GM19240 (cell line): ENCODE measurements at regions not wholly inside any gene's neighbourhood (a gene's known extent, or its start where the extent isn't known, plus 50 kb on each side); places are given as distances from the start of the nearest gene placed in this dataset.

Source experiments
- DNase-seq: peaks from one replicate; pipeline ENCODE4 v3.0.0; 2011; ENCODE audit warnings: low spot score; ENCODE audit not compliant: insufficient read length

DNA sequence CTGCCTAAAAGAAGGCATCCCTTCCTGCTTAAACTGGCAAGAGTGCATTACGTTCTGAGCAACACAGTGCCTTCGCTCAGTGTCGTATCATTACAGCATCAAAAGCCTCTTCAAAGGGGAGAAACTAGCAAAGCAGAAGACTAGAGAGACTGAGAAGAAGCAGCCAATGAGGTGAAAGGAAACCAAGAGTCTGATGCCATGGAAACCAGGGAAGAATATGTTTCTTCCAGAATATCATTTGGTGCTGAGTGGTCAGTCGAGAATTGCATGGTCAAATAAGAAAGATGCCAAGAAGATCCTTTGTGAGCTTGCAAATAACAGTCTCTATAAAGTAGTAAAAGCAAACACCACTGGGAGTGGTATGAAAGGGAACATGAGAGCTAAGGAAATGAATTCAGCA lies 312.1 kb upstream of the CHST9 start:
- no peak for DNase-seq

DNA sequence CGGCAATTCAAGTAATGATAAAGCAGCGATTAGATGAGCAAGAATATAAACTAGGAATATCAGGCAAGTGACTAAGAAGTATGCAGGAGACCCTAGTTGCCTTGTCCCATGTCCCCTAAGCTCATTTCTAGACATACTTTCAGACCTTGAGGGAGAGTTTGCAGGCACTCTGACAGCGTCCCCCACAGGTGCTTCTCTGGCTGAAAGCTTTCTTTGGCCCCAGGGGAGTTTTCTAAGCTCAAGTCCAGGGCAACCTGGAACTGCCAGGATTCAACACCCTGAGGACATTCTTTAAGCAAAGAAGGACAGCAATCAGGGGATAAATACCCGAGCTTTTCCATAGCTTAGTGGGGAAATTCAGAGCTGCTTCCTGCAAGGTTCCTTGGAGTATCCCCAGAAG lies 308.1 kb upstream of the CHST9 start:
- DNase-seq: no peak

DNA sequence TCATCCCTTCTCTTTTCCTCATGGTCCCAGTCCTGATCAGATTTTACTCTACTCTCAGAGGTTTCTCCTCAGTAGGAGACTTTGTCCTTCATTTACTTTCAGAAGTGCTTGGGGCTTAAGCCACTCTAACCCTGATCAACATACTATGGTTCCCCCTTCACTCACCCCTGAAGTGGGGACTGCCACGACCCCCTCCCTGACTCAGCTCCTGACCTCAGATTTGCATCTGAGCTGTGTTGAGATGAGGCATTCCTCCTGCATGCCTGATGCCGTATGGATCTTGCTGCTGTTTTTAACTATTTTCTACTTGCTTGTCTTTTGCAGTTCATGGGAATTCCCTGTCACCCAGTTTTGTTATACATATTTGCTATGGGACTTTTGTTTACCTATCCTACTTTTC lies 306.7 kb upstream of the CHST9 start:
- no peak for DNase-seq

GRCh38 chr18:27483276-27483675 lies 298.2 kb upstream of the CHST9 start:
- DNase-seq: no peak

DNA sequence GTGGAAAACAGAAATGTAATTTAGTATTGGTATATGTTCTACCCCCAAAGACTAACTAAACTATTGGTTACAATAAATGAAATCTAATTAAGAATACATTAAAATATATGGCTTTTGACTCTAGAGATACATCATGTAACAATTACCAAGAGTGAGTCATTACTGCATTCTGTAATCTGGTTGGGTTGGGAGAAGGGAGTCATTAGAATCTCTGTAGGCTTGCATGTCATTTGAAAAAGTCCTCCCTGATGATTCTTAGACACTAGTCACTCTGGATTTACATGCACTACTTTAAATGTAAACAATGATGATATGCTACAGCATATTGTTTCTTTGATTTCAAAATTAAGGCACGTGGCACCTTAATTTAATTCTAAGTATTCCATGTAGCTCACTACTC lies 293.4 kb upstream of the CHST9 start:
- no peak for DNase-seq

- no peak for DNase-seq
These were observed 288.2 kb upstream of the CHST9 start for GRCh38 chr18:27473318-27473717.

DNA sequence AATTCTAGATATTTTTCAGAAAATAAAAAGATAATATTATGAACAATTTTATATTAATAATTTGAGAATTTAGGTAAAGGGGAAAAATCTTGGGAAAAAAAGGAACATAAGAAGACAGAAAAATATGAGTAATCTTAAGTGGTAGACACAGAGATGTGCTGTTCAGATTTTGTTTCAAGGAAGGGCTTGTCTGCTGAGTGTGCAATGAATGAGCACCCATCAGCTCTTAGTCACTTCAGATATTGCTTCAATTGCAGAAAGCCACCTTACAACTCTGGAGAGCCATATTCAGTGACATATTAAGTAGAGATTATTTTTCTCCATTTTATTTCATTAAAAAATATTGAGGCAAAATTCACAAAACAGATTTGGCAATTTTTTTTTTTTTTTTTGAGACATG lies 282.0 kb upstream of the CHST9 start:
- DNase-seq: no peak

DNA sequence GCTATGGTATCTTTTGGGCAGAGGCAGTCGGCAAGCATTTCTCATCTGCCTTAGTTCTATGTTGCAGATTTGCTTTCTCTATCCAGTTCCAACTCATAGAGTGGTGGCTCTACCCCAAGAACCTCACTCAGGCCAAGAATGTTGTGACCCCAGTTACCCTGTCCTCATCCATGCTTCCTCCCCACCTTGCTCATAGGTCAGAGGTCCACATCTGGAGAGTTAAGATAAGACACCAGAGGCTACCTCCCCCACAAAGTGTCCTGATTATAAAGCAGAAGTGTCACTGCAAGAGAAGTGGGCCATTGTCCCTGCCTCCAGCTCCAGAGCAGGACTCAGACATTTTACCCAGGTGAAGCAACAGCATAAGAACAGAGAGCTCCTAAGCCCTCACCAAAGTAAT lies 276.8 kb upstream of the CHST9 start:
- no peak for DNase-seq

DNA sequence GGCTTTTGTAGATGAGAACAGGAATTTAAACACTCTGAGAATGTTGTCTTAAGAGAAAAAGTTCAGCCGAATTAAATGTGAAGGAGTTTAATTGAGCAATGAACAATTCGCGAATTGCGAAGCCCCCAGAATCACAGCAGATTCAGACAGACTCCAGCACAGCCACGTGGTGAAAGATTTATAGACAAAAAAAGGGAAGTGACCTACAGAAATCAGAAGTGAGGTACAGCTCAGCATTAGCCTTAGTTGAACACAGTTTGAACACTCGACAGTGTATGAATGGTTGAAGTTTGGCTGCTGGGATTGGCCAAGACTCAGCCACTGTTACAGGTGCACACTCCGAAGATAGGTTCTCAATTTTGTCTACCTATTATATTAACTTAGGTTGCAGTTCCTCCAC lies 264.0 kb upstream of the CHST9 start:
- no peak for DNase-seq

- DNase-seq: no peak
These were observed 262.8 kb upstream of the CHST9 start for GRCh38 chr18:27447930-27448329.

DNA sequence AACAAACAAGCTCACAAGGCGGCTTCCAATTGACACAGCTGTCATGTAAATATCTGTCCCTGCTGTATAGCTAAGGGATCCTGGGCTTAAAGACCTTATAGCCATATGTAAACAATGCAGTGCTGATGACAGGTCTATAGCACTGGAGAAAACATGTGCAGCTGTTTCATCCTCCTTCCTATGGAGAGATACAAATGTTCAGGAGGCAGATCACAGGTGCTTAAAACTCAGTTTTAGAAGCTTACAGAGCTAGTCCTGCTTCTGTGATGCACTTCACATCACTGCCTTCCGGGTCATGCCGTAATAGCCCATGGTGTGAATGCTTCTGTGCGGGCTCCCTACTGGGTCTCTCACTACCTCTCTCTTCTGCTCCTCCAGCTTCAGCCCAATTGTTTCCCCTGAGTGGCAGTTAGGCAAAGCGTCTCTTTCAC lies 262.4 kb upstream of the CHST9 start:
- no peak for DNase-seq

- DNase-seq: no peak
These were observed 245.5 kb upstream of the CHST9 start for GRCh38 chr18:27430595-27430994.

- no peak for DNase-seq
These were observed 243.8 kb upstream of the CHST9 start for GRCh38 chr18:27428716-27429475.

DNA sequence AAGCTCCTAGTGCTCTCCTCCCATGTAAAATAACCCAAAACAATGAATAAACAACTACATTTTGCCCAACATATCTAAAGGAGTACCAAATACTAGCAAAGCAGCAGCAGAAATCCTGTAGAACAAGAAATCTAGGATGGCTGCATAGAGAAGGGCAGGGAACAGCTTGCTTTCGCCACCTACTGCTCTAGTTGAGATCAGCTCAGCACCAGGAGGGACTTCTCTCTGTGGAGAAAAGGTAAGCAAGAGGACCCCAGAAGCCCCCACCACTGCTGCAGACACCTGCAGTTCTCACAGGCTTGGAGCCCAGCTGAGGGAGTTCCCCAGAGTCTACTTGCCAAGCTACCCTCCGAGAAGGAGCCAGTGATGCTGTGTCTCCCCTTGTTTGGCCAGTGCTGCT lies 243.0 kb upstream of the CHST9 start:
- DNase-seq: no peak

- DNase-seq: no peak
These were observed 238.5 kb upstream of the CHST9 start for GRCh38 chr18:27423581-27423980.

DNA sequence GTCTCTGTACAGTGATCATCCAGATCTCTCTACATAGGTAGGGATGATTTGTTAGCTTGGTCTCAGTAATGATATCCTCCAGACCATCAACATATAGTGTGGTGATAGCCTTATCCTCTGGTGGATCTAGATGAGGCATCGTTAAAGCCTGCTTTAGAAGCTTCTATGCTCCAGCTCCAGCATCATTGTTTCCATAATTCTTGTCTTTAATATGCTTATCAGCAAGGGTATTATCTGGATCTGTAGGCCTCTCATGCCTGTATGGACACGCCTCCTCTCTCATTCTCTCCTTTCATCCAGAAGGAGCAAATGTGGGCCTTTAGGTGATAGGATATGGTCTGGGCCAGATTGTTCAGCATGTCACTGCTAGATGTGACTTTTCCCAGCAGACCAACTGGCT lies 234.5 kb upstream of the CHST9 start:
- DNase-seq: no peak

DNA sequence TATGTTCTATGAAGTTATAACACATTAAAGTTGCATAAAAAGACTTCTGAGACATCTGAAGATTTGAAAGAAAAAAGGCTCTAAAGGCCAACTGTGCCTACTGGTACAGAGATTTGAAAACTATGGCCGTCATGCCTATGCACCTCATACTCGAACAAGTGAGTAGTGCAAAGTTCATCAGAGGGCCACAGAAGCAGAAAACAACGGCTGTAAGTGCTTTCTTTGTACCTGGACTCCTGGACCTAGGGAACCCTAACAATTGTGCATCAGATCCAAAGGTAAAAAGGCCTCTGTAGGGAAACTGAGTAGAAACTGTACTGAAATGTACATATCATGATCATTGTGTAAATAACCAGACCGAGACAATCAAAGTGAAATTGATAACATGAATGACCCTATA lies 230.4 kb upstream of the CHST9 start:
- DNase-seq: no peak

GRCh38 chr18:27414682-27415081 lies 229.6 kb upstream of the CHST9 start:
- no peak for DNase-seq

GRCh38 chr18:27413495-27414401 lies 228.6 kb upstream of the CHST9 start:
- no peak for DNase-seq

GRCh38 chr18:27412556-27412955 lies 227.4 kb upstream of the CHST9 start:
- DNase-seq: no peak

GRCh38 chr18:27411911-27412310 lies 226.8 kb upstream of the CHST9 start:
- no peak for DNase-seq

DNA sequence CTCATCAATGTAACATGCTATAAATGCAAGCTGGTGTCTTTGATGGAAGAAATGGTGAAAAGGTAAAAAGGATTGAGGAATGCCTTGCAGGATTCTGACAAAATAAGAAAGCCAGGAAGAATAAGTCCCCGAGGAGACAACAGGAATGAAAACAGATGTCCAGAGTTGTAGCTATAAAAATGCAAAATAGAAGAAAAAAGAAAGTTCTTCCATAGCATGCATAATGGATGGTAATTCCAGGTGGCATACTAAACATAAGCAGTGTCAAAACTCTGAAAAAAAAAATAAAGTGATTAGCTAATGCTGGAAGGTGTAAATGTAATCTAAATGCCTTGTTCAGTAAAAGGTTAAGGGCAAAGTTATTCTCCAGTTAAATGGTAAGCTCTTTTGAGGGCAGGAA lies 225.9 kb upstream of the CHST9 start:
- no peak for DNase-seq

- no peak for DNase-seq
These were observed 219.7 kb upstream of the CHST9 start for GRCh38 chr18:27404855-27405254.
